ENCODE measurements at regions not wholly inside any gene's neighbourhood (a gene's known extent, or its start where the extent isn't known, plus 50 kb on each side); places are given as distances from the start of the nearest gene placed in this dataset.

GRCh38 chr12:131242741-131243496 lies 289.2 kb downstream of the ADGRD1 start:
- TF ChIP-seq TAF7 (optimal IDR thresholded peaks at IDR 0.05; ENCODE audit: borderline replicate concordance, low read depth, low read length): no peak
- peak; percentile 65 for TF ChIP-seq SIX5 (IDR thresholded peaks at IDR 0.05; ENCODE audit: low read depth, low read length)
- TF ChIP-seq CTCF (IDR thresholded peaks at IDR 0.05; ENCODE audit: control extremely low read depth in 1 of 3, insufficient read depth in 1 of 3, low read depth in 1 of 3, low read length in 3 of 3): no peak
- no peak for TF ChIP-seq CEBPB (IDR thresholded peaks at IDR 0.05; ENCODE audit: low read depth, low read length)
- no peak for TF ChIP-seq KDM5A (IDR thresholded peaks at IDR 0.05; ENCODE audit: low read length)
- no peak for TF ChIP-seq JUN (IDR thresholded peaks at IDR 0.05; ENCODE audit: low read depth, low read length)
- TF ChIP-seq SRF (IDR thresholded peaks at IDR 0.05; ENCODE audit: low read depth, low read length): no peak

Data from H1 (cell line).